NCI-H1436 (cell line): ENCODE measurements at regions not wholly inside any gene's neighbourhood (a gene's known extent, or its start where the extent isn't known, plus 50 kb on each side); places are given as distances from the start of the nearest gene placed in this dataset.
A peak's percentile ranks its signal among the peaks of the same experiment; 100 is the strongest.

Experiments
- DNase-seq: peaks from one replicate; lab custom pipeline; 2025; lab: John Stamatoyannopoulos, UW

DNA sequence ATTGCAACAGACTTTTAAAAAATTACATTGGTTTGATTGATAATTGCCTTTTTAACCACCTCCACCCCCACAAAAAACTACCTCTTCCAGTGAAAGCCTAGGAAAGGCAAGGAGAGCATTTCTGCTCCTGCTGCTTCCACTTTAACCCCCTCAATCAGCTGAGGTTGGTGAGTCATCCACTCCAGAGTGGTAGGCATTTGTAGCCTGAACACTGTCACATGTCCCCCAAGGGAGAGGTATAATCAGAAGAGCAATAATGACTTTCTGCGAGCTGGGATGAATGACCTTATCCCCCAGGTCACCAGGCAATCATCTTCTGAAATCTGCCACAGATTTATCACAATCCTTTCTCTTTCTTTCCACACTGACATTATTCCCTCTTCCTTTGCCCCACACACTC, 126.6 kb upstream of the CAMK1G start:
- peak; percentile 84 for DNase-seq

DNA sequence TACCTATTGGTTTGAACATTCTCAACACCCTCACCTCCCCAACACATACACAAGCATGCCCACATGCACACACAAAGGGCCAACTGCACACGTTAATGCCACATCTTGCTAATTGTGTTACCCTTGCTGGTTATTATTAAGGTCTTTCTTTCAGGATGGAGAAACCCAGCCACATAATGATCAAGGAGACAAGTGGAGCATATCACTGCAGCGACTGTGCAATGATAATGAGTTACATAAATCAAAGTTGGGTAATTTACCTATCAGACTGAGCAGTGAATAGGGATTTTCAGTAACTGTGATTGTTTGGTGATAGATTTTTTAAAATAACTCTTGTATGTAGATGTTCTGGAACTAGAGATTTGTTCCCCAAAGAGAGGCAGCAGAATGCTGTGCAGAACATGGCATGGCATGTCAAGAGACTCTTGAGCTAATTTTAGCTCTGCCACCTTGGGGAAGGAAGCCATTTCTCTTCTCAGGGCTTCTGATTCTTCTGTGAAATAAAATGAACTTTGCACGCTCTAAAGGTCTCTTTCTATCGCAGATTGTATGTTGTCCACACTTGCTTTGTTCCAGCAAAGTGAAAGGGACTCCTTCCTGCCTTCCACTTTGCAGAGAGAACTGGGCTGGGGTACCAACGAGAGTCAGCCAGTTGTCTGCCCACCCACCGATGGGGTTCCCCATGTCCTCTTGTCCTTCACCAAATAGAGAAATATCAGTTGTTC, 126.0 kb upstream of the CAMK1G start:
- peak; percentile 63 for DNase-seq

DNA sequence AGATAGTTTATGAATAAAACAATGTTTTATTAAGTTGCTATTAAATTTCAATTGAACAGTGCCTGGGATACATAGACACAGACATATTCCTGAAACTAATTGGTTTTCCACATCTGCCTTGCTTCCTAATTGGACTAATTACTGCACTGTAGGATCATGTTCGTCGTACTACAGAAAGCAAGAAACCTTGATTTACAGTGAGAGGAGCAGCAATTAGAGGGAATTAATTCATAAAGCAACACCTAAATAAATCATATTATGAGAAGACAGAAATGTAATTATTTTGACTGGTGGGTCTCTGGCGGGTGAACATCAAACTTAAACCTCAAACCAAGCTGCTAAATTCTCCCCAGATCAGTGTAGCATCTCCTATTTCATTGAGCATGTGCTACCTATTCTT, 124.6 kb upstream of the CAMK1G start:
- no peak for DNase-seq

DNA sequence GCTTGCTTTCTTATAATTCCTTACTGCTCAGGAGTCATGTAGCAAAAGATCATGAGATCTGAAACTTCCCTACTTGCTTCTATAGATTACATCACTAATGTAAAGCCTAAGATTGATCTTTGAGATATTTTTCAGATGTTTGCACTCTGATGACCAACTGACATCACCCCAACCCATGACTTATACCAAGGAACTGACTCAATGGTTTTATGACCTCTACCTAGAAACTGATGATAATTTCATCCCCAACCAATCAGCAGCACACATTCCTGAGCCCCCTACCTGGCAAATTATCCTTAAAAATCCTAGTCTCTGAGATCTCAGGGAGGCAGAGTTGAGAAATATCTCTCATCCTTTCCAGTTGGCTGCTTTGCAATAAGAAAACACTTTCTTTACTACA, 122.3 kb upstream of the CAMK1G start:
- DNase-seq = no peak

DNA sequence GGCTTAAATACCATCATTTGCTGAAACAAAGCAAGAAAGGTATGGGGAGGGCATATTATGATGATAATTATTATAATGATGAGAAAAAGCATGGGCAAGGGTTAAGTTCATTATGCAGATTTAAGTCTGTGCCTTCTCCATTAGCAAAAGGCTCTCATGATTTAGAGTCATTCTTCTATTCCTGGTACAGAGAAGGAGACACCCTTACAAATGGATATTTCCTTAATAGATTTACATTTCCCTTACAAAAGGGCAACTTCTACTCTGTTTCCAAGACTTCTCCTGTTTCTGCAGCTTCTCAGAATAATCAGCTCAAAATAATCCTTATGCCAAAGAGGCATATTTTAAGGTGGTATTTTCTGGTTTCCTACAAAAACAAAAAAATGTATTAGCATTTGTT, 121.1 kb upstream of the CAMK1G start:
- no peak for DNase-seq

DNA sequence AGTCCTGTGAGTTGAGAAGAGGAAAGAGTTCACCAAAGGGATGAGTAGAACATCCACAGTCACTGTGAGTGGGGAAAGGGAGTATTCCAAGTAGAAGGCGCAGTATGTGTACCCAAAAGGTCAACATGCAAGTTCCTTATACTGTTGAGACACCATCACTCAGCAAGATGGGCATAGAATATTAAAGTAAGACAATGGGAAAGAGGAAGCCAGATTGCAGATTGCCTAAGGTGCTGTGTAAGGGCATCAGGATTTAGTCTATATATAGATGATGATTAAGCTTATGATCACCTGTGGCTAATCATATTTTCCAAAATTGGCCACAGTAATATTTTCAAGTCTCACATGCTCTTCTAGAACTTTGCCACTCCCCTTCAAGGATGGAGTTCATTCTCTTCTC, 120.1 kb upstream of the CAMK1G start:
- DNase-seq = no peak

DNA sequence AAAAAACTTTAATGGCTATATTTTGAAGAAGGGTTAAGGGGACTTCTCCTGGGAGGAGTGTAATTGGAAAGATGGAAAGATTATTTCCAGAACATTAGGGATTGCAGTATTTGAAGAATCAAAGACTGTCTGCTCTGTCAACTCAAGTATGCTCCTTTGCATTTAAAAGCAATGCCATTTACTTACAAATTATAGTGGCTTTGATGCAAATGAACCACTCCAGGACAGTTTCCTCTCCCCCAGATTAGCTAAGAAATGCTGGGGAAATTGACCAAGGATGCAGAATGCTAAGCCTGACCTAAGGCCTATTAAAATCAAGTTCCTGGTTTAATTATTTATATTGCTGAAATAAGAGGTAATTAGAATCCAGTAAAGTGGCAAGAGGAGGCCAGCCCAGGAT, 110.5 kb upstream of the CAMK1G start:
- no peak for DNase-seq

DNA sequence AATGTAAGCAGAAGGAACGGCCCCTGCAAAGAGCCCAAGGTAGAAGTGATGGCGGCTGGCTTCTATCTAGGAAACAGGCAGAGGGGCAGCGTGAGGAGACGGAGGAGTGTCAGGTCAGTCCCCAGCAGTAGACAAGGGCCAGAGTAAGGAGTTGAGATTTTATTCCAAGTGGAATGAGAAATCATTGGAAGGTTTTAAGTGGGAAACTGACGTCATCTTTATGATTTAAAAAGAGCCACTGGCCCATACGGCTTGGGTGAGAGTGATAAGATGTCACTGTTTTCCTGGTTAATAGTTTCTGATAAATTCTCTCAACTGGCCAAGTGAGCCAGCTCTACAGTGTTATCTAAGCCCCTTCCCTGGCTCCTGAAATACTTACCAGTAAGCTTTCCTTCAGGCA, 103.2 kb upstream of the CAMK1G start:
- no peak for DNase-seq

DNA sequence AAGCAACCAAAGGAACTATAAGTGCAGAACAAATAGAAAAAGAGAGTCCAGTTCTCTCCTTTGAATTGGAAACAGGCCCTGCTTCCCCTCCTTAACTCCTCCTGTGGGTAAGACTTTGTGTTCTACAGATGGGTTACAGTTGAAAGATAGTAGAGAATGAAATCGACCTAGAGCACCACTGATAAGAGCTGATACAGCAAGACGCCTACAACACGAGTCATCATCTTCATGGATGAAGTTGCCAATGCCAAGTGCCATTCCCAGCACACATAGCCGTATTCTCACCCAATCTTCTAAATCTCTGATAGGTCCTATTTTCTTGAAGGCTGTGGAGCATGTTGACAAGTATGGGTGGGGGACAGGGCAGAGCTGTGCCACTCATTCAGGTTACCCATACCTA, 99.8 kb upstream of the CAMK1G start:
- DNase-seq = no peak

DNA sequence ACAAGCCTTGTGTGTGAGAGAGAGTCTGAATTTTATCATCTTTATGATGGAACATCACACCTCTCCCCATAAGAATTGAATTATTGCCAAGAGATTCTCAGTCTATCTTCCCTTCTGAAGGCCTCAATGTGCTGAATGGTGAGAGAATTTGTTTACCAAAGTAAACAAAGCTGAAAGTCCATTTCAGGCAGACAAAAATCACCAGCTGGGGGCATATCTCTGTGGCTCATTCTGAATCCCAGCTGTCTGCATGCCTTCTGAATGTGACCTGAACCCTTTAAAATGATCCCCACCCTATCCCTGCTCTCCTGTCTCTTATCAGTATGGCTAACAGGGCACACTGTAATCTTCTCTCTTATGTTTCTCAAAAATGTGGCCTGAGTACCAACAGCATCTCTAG, 99.1 kb upstream of the CAMK1G start:
- no peak for DNase-seq

DNA sequence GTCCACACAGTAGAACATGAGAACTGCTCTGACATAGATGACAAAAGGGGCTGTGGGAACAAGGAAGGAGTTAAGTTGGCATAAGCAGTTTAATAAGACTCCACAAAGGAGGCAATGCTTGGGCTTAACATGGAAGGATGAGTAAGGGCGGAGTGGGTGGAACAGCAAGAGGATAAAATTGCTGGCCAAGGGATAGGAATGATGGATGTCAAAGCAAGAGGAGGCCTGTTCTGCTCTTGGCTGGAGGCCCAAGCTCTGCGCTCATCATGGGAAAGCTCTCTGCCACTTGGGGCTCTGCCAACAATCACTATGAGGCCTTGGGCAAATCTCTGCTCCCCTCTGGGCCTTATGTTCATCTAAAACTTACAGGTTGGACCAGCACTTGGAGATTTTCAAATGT, 98.3 kb upstream of the CAMK1G start:
- peak; percentile 10 for DNase-seq

DNA sequence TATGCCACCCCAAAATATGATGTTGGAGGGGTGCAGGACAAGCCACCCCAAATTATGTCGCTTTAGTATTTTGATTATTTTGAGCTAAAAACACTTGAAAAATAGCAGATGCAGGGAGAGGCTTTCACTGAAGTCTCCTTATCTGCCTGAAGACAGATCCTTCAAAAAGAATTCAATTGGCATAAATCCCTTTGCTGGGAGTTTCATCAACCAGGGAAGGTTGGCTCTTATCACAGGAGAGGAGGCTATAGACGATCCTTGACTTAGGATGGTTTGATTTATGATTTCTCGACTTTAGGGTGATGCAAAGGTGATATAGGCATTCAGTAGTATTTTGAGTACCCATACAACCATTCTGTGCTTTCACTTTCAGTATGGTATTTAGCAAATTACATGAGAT, 97.8 kb upstream of the CAMK1G start:
- DNase-seq = no peak

DNA sequence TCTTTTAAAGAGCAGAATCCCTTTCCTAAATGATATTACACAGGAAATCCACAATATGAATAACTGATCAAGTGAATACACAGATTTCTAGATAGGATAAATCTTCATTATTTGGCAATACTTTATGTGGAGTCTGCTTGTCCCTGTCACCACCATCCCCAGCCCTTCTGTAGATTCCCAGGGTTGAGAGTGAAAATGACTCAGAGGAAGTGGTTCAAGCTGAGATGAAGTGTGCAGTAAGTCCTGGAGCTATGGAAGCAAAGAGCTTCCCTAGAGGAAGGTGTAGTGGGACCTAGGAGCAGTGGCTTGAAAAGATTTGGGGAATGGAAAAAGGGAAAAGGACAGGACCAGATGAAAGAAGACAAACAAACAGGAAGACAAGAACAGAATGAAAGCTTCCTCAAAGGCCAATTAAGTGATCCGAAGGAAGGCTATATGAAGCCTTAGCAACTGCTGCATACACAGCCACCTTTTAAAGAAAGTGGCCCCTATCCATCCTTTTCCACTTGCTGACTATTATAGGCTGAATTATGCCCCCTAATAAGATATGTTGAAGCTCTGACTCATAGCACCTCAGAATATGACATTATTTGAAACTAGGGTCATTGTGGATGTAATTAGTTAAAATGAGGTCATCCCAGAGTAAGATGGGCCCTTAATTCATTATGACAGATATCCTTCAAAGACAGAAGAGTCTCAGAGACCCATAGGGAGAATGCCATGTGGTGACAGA, 96.5 kb upstream of the CAMK1G start:
- no peak for DNase-seq

DNA sequence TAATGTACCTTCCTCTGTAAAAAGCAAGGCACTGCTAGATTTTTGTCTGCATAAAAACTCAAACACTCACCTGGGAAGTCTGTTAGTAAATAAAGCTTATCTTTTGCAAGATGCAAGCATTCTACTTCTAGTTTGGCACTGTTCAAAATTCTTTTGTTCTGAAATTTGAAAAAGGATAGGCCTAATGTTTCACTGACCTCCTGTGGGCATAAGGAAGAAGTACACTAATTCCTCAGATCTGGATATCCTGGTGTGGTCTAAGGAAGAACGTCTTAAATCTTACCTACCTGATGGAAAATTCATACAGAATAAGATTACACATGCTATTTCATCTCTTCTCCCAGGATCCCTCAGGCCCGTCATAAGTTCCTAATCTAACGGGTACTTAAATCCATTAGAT, 93.5 kb upstream of the CAMK1G start:
- peak; percentile 34 for DNase-seq

DNA sequence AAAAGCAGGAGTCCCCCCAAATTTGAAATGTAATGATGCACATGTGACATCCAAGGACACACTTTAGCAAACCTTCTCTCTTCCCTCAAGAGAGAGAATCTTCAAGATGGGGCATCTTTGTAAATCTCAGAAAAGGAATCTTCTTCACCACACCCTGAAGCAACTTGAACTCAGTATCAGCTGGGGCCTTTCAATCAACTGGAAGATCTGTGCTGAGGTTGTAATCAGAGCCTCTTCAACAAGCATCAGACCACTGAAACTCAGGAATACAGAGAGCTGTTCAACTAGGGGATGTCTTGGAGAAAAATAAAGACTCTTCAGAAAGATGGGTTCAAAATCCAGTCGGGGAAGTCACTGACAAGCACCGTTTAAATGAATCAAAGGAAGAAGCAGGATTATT, 92.5 kb upstream of the CAMK1G start:
- DNase-seq = no peak

DNA sequence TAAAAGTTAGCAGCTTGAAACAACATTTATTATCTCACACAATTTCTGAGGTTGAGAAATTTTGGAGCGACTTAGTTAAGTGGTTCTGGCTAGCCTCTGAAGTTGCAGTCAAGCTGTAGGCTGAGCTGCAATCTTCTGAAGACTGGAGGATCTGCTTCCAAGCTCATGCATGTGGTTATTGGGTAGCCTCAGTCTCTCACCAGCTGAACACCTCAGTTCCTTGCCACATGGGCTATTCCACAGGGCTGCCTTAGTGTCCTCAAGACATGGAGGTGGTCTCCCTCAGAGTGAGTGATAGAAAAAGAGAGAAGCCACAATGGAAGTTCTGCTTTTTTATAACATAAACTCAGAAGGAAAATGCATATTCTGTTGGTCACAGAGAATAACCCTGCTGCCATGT, 92.0 kb upstream of the CAMK1G start:
- DNase-seq = no peak

DNA sequence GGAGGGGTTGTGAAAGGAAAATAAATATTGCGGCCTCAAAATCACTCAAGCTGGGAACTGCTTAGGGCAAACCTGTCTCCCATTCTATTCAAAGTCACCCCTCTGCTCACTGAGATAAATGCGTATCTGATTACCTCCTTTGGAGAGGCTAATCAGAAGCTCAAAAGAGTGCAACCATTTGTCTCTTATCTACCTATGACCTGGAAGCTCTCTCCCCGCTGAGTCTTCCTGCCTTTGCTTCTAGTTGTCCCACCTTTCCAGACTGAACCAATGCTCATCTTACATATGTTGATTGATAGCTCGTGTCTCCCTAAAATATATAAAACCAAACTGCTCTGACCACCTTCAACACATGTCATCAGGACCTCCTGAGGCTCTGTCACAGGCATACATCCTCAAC, 91.6 kb upstream of the CAMK1G start:
- no peak for DNase-seq

DNA sequence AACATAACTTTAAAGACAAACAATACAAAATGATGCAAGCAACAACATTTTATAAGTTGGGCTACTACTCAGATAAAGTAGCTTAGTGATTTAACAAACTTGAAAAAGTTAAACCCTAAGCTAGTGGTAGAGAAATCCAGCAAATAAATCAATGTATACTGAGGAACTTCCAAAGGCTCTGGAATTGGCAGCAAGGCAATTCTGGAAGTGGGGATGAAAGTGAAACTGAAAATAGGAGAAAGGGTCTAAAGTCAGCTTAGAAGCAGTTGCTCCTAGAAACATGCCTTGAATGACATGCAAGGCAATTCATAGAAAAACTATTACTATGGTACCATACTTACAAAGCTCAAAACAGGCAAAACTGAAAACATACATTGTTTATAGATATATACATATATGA, 90.0 kb upstream of the CAMK1G start:
- no peak for DNase-seq

DNA sequence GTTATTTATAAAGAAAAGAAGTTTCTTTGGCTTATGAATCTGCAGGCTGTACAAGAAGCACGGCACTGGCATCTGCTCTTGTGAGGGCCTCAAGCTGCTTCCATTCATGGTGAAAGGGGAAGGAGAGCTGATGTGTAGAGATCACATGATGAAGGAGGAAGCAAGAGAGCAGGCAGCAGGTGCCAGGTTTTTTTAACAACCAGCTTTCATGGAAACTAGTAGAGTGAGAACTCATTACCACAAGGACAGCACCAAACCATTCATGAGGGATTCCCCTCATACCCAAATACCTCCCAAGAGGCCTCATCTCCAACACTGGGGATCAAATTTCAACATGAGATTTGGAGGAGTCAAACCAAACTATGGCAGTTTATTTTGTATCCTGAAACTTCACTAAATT, 85.8 kb upstream of the CAMK1G start:
- no peak for DNase-seq

DNA sequence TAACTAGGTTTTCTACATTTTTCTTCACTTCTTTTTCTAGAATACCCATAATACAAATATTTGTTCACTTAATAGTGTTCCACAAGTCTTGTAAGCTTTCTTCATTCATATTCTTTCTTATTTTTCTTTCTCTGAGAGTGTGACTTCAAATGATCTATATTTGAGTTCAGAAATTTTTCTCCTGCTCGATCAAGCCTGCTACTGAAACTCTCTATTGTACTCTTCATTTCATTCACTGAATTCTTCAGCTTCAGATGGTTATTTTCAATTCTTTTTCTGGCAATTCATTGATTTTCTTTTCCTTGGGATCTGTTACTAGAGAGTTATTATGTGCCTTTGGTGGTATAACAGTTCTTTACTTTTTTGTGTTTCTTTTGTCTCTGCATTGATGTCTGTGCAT, 82.5 kb upstream of the CAMK1G start:
- DNase-seq = no peak

DNA sequence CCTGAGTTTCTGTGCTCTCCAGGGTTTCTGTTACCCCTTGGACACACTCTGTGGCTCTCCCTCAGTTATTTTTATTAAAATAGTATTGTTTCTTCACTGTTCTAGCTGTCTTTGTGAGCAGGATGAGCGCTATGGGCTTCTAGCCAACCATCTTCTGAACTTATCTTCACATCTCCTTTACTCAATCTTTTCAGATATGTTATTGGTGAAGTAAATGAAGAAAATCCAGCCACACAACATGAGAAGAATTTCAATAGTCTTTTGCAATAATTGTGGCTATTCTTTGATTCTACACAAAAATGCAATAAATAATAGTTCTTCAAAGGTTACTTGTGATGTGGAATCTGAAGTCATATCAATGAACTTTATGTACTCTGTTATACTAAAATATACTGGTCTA, 80.3 kb upstream of the CAMK1G start:
- DNase-seq = no peak

DNA sequence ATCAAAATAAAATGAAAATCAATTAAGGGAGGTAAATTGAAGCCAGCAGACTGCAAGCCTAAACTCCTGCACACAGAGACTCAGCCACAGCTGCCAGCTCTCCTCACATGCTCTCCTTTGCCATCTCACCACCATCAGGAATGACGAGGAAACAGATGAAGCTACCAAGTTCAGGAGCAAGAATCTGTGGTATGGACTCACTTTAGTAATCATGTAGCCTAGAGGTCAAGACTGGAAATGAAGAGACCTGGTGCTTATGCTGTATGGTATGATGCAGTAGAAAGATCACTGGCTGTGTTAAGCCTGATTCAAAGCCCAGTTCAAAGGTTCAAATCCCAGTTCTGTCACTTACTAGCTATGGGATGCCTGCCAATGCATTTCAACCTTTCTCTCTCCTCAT, 78.9 kb upstream of the CAMK1G start:
- DNase-seq = no peak

DNA sequence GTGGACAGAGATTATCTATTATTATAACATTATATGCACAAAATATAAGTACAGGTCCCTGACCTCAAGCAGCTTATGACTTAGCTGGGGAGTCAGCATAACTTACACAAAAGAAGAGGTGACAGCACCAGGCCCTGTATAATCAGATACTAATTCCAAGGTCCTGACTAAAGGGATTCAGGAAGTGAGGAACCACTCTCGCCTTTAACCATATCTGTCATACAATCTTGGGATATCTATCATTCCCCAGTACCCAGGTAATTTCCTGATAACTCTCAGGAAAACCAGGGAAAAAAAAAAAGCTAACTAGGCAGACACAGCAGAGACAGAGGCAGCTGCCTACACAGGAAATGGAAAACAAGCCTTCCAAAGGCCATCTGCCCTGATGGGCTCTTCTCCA, 78.5 kb upstream of the CAMK1G start:
- no peak for DNase-seq

DNA sequence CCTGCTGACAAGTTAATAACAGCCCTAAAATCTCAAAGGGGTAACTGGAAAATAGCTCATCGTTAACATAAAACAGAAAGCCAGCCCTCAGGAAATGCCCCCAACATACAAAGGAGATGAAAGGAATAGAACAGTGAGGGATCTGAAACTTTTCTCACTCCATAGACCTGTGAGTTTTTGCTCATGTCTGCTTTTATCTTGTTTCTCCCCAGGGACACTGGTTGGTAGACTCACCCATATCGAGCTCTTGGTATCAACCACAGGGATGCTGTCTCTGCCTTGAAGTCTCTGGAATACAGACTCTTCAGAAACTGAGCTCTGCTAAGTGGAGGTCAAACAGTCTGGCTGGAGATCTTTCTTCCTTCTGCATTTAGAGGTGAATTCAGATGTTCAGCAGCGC, 77.4 kb upstream of the CAMK1G start:
- no peak for DNase-seq
